Left colon (tissue), 2 donors: ENCODE measurements at regions not wholly inside any gene's neighbourhood (a gene's known extent, or its start where the extent isn't known, plus 50 kb on each side); places are given as distances from the start of the nearest gene placed in this dataset.
"Not testable (repeated sequence)": the region's sequence is repeated elsewhere in the genome, so short reads cannot be mapped to it uniquely, and the experiment has no call there.

Experiments used
- ATAC-seq: fragments of 200-7000 bp; cut with Tn5 transposase; one replicate; pipeline ENCODE4 v1.9.1; 2020; ENCODE audit warnings: mild to moderate bottlenecking, moderate library complexity
- DNase-seq, 2 donors: peaks; one replicate each; pipeline ENCODE4 v3.0.0-alpha.2; 2020
- intact Hi-C, 2 donors: fragments of 100-400 bp; cut with DNase I in 1 of 2; cut with micrococcal nuclease in 1 of 2; formaldehyde crosslinking; loops; one replicate each; pipeline versions ENCODE4 v1.11.2 to v1.14.0; 2022; cut with DNase I, micrococcal nuclease
- donor health status: DM: no; HTN: no; CAD: no.
- donor health status: DM: yes; HTN: yes; CAD: no.

DNA sequence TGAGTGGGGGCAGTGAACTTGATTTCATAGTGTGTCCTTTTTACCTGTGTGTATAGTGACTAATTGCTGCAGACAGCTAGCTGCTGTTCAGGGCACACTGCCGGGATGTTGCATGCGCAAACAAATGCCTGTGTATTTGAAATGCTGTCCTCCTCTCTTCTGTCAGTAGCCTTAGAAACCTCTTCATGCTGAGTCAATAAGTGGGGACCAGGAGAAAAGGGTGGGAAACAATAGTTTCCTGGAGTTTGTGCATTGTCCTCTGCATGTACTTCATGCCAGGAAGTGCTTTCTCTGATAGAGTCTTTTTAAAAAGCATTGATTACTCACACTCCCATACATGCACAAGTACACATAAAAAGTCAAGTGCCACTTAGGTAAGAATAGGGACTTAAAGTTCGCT, 1183.7 kb upstream of the CELF2 start:
- intact Hi-C loops = no loop called here
- DNase-seq (no peak), ATAC-seq (no peak)

DNA sequence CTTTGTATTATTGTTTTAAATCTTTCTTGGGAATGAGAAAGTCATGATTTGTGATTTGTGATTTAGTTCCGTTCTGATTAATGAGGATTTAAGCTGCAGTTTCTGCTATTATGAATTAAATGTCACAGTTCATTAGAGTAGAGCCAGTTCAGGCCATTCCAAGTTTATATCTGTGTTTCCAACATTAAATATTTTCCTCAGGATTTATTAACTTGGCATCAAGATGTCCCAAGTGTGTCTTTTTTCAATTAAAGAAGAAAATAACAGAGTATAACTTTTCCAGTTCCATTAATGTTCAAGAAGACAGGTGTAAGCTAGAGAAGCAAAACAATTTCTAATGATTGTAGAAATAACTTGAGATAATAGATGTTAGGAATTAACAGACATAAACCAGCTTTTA, 1183.2 kb upstream of the CELF2 start:
- DNase-seq (no peak), ATAC-seq (no peak)
- intact Hi-C loops = no loop called here

DNA sequence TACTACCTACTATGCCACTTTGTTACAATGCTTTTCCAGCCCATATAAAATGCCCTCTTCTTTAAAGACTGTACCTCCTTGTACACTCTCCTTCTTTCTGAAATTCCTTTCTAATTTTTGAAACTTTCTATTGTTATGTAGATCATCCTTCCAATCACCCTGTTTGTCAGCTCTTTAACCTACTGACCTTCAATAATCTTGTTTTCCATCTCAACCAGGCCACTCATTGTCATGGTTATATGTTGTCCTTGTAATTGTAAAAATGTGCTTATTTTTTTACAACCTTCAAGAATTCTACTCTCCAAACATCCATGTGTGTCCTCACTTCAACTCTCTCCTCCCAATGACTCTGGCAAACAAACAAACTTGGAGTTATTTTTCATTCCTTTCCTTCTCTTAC, 1172.6 kb upstream of the CELF2 start:
- DNase-seq (no peak), ATAC-seq (no peak)
- intact Hi-C loops = no loop called here

DNA sequence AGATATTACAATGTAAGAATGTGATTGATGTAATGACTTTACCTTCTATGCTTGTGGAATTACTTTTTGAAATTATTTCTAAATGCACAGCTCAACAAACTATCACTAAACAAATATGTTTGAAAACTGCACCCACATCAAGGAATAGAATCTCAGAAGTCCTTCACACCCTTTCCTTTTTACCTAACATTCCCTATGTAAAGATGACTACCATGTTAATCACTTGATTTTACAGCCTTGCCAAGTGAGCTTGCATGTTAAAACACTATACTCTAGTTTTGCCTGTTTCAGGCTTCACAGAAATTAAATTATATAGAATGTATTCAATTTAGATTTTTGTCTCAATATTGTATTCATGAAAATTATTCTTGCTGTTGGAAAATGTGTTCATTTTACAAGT, 1169.4 kb upstream of the CELF2 start:
- ATAC-seq (no peak), DNase-seq (no peak)
- intact Hi-C loops = no loop called here

DNA sequence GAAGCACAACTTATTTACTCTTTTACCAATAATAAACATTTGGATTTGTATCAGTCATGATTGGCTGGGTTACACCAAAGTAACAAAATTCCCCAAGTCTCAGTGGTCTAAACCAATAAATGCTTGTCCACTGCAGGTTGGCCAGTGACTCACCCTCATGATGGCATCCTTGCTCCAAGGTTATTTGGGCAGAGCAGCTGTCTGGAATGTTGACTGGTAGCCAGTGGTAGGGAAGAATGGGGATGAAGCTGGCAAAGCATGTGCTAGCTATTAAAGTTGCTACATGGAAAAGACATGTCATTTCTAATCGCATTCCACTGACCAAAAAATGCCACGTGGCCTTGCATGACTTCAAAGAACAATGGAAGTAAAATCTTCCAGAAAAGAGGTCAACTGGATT, 1168.7 kb upstream of the CELF2 start:
- DNase-seq (no peak), ATAC-seq (no peak)
- intact Hi-C loops = no loop called here

DNA sequence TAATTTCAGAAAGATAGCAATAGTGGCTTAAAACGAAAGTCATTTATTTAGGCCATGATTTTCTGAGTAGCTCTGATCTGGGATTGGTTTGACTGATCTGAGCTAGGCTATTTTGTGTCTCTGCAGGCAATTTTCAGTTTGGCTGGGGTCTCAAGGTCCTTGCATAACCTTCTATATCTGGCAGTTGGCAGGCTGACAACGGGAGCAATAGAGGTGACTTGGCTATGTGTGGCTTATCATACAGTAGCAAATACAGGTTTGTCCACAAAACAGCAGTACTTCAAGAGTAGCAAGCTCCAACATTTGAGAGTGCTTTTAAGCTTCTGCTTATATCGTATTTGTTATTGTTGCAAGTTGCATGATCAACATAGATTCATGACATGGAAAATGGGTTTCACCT, 1167.3 kb upstream of the CELF2 start:
- no peak for DNase-seq
- no peak for ATAC-seq
- intact Hi-C loops = no loop called here

DNA sequence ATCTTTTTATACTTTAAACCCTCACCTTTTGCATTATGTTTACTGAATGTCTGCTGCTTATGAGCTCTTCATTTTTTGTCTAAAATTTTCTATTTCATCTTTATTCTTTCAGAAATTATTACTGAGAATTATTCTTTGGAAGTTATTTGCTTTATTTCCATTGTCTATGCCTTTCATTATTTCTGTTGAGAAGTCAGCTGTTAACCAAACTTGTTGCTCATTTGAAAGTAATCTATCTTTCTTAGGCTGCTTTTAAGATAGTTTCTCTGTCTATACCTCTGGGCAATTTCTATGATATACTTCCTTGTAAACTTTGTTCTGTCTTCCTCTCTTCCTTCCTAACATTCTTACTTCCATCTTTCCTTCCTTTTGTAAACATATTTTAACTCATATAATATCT, 1165.9 kb upstream of the CELF2 start:
- ATAC-seq (no peak), DNase-seq (no peak)
- intact Hi-C loops = no loop called here

DNA sequence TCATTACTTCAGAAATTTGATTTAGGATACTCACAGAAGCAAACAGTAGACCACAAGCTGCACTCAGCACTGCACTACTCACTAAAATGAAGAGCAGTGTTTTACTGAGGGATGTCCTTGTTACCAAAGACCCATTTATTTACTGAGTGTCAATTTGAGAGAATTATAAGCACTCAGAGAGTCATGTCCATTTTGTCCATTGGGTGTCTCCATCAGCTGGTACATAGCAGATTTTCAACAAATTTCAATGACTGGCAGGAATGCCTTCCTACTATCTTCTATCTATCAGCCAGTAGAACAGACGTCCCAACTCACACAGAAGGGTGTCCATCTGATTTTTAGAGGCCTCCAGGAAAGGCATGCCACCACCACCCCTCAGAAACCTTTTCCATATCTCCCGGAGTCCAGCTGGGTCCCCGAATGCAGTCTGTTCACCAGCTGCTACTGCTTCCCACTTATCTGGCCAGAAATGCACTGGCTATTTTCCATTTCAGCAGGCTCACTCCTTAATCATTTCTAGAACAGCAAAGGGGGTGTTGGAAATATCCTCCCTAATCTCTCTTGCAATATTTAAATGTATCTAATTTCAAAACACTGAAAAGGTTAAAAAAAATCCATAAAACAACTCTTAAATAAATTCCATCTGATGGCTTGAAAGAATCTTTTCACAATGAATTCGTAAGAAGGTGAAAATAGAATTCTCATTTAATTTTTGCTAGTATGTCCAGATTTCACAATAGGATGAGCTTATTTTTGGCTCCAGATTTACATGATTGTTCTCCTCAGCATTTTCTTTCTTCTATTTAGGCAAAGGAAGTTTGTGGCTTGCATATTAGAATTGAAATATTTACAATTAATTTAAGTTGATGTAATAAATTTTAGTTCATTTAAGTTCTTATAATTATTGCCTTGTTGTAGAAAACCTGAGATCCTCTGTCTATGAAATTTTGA, 1164.0 kb upstream of the CELF2 start:
- intact Hi-C loops = no loop called here
- ATAC-seq = no peak
- DNase-seq = no peak

DNA sequence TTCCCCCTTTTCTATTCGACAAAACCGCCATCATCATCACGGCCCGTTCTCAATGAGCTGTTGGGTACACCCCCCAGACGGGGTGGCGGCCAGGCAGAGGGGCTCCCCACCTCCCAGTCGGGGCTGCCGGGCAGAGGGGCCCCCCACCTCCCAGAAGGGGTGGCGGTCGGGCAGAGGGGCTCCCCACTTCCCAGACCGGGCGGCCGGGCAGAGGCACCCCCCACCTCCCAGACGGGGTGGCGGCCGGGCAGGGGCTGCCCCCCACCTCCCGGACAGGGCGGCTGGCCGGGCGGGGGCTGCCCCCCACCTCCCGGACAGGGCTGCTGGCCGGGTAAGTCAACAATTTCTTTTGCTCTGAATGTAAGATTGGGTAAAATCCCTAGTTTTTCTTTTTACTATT, 1162.2 kb upstream of the CELF2 start:
- intact Hi-C loops, ATAC-seq, DNase-seq: not testable (repeated sequence)

DNA sequence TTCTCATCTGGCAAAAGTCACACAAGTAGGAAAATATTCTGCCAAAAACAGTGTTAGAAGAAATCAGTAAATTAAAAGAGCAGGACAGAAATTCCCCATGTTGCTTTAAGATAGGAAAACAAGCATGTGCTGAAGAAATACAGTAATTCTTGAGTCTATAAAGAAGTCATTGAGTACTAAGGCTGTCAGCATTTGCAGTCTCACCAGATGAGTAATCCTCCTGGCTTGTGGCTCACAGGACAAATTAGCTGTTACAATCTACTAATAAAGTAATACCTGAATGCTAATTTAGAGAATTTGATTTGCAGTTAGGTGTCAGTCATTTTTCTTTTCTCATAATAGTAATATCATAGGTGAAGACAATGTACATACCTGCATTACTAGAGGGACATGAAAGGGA, 1158.9 kb upstream of the CELF2 start:
- intact Hi-C loops = no loop called here
- ATAC-seq (no peak), DNase-seq (no peak)

DNA sequence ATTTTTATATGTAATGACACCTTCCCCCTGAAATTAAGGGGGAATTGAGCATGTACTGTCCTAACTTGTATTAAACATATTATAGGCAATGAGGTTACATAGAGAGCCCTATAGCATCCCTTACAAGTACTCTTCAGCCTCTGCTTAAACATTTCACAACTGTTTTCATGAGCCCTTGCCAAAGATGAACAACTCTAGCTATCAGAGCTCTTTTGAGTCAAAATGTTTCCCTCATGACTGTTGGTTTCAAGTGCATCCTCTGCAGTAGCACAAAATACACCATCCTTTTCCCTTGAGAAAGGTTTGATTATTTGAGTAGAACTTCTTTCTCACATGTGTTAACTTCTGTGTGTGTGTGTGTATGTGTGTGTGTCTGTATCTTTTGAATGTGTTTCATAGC, 1157.6 kb upstream of the CELF2 start:
- DNase-seq (no peak), ATAC-seq (no peak)
- intact Hi-C loops = no loop called here

DNA sequence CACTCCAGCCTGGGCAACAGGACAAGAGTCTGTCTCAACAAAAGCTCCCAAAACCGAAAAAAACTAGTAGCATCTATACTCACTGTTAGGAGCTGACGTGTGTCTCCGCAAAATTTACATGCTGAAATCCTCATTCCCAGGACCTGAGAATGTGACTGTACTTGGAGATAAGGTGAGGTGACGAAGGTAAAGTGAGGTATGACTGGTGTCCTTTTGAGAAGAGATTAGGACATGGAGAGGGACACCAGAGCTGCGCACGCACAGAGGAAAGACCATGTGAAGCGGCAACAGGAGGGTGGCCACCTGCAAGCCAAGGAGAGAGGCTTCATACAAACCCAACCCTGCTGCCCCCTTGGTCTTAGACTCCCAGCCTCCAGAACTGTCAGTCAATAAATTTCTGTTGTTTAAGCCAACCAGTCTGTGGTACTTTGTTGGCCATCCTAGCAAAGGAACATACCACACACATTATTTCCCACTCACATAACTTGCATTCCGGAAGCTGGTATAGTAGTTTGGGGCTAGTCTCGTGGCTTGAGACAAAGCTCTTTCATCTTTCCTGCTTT, 1154.0 kb upstream of the CELF2 start:
- DNase-seq (no peak), ATAC-seq (no peak)
- intact Hi-C loops = no loop called here

DNA sequence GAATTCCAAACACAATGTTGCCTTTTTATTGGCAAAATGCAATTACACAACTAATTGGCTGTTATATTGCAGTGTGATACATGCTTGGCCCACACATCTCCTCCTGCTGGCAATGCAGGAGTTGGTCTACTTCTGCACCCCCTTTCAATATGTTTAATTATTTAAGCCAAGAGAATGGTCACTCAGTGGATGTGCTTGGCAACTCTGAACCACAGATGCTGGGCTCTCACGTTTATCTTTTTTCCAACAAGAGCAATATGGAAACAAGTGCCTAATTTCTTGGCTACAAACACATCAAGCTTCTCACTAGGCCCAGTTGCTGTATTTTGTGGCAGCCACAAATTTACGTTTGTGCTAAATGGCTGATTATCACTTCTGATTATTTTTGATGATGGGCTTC, 1149.2 kb upstream of the CELF2 start:
- intact Hi-C loops = no loop called here
- no peak for ATAC-seq

DNA sequence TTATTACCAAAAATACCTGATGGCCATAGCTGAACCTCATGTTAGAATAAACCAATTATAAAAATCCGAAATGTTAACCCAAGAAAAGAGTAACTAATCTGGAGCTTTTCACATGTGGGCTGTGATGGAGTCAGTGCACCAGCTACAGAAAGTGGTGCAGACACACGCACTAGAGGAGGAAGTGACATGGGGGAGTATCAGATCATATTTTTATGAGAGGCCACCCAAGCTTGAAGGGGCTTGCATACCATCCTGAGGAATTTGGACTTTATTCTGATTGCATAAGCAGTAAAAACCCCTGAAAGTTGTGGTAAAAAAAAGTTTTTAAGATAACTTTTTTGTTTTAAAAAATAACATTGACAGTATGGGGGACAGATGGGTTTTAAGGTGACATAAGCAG, 1148.5 kb upstream of the CELF2 start:
- DNase-seq (no peak), ATAC-seq (no peak)
- intact Hi-C loops = no loop called here

More for the DNA sequence above, 1149.2 kb upstream of the CELF2 start:
- no peak for DNase-seq

DNA sequence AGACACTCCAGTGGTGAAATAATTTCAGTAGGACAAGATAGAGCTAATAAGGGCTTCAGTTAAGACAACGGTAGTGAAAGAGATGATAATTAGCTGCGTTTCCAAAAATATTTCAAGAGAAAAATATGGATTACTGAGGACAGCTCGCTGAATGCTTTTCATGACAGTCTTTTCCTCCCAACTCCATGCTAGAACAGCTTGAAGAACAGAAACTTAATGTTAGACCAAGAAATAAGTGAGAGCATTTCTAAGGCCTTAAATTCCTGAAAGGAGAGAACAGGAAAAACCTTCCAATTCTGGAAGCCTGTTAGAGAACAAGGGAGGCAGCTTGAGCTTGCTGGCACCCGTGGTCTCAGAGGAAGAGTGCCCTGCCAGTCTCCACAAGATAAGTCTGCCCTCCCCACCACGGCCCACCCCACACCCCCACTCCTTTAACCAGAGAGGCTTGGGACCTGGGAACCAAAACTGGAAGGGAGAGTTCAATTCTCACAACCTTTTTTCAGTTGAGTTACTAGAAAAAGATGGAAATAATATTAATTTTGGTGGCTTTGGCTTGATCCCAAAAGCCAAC, 1148.0 kb upstream of the CELF2 start:
- intact Hi-C loops = no loop called here
- no peak for ATAC-seq
- DNase-seq = no peak

DNA sequence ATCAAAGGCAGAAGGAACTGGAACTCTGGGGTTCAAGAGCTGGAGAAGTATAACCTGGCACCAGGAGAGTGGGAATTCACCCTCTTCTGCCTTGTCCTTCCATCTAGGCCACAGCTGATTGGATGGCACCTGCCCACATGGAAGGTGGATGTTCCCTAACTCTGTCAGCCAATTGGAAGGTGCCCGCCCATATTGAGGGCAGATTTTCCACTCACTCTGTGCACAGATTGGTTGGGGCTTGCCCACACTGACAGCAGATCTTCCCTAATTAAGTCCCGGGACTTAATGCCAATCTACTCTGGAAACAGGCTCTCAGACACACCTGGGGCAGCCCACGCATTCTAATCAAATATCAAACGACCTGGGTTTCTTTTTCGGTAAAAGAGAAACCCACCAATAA, 1142.3 kb upstream of the CELF2 start:
- intact Hi-C loops = no loop called here
- no peak for ATAC-seq
- DNase-seq = no peak

DNA sequence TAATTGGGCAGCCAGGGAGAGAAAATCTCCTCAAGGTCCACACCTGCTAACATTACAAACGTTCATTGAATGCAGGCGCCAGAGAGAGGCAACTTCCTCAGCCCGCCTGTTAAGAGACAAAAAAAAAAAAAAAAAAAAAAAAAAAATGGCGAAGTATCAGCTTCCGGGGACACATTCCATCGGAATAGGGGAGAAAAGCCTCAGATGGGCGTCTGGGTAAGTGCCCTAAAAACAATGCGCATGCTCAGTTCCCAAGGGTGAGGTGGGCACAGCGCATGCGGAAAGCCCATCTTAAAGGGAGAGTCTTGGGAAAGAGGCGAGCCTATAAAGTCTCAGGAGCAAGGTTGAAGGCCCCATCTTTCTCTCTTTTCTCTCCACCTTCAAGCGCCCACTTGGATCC, 1139.7 kb upstream of the CELF2 start:
- intact Hi-C loops = no loop called here
- DNase-seq = no peak
- ATAC-seq = no peak

DNA sequence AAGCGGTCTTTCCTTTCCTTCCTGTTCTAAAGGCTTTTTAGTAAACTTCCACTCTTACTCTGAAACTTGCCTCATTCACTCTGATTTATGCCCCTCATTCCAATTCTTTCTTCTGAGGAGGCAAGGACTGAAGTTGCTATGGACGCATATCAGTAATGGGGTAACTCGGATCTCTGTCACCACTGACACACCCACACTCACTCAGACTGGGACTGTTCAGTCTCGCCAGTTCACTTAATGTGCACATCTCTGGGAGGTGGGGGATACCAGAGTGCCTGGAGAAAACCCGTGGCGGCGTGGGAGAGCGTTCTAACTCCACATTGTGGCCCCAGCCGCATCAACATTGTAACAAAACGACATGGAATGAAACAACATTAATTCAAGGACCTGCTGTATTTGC, 1139.3 kb upstream of the CELF2 start:
- intact Hi-C loops = no loop called here
- no peak for DNase-seq
- no peak for ATAC-seq

DNA sequence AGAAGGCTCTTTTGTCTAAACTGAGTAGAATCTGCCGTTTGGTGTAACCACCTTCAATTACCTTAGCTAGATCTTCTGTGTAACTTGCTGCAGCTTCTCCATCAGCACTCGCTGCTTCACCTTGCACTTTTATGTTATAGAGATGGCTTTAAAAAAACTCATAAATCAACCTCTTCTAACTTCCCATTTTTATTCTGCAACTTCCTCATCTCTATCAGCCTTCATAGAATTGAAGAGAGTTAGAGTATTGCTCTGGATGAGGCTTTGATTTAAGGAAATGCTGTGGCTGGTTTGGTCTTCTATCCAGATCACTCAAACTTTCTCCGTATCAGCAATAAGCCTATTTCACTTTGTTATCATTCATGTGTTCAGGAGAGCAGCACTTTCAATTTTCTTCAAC, 1131.9 kb upstream of the CELF2 start:
- no peak for ATAC-seq
- DNase-seq = no peak
- intact Hi-C loops = no loop called here

DNA sequence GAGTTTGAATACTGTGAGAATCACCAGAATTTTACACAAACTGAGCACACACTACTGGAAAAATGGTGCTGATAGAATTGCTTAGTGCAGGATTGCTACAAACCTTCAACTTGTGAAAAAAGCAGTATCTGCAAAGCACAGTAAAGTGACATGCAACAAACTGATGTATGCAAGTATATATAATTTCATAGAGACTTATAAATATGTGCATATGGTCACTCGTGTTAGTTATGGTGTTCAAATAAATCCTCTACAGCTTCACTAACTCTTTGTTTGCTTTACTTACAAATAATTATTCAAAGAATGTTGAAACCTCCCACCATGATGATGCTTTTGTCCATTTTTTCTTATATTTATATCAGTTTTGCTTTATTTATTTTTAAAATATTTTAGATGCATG, 1130.9 kb upstream of the CELF2 start:
- intact Hi-C loops = no loop called here
- DNase-seq (no peak), ATAC-seq (no peak)

DNA sequence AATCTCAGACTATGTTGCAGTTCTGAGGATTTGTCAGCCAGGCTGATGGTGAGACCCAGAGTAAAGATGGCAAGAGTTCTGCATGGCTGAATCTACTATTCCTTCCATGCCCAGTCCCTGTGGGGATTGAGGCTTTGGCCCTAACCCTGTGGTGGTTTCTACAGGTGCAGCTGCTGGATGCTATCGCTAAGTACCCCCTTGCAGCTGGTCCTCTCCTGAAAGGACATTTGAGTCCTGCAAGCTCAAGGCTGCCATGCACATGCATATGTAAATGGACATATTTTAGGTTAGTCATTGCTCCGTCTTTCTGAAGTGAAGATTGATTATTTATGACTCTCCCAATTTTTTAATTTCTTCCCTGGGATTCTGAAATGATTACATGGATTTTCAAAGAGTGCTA, 1122.2 kb upstream of the CELF2 start:
- ATAC-seq = no peak
- DNase-seq = no peak

More for the DNA sequence above, 1122.2 kb upstream of the CELF2 start:
- intact Hi-C loops = no loop called here
